ENCODE measurements at regions not wholly inside any gene's neighbourhood (a gene's known extent, or its start where the extent isn't known, plus 50 kb on each side); places are given as distances from the start of the nearest gene placed in this dataset.

DNA sequence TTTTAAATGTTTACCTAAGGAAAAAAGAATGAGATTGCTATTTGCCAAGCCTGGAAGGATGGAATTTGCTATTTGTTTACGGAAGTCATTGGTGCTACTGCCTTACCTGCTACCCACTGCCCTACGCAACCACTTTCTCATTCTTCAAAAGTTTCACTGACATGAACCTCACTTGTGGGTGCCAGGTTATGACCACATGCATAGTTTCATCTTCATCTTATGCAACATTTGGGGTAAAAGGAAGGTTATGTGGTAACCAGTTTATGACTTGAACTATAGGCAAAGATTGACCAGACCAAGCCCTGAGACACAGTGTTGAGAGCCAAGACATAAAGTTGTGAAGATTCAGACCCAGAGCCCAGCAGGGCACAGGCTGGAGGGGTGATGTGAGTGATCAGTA is 142.5 kb downstream of the LACC1 start:
- DNase-seq (ENCODE audit: low read depth in 2 of 2), result no peak

DNA sequence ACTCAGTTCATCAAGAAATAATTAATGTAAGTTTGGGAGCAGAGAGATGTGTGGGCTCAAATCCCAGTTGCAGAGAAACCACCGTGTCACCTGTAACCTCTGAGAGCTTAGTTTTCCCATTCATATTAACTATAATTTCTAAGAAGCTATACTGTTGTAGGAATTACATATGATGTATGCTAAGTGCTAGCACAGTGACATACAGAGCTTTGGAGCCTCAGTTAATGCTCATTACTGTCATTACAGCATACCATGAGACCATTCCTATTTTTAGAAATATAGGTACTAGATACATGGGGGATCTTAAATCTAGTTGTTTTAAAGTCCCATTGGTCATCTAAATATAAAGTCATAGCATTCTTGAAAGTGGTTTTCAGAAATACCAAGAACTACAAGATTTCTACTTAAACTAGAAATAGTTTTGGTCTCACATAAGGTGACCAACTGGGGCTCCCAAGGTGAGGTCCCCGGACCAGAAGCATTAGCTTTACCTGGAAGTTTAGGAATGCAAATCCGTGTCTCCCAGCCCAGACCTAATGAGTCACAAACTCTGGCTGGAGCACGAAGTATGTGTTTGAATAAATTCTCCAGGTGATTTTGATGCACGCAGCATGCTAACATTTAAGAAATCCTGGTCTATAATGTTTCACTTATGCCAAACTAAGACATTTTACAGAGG is 144.6 kb downstream of the LACC1 start:
- no peak for DNase-seq (ENCODE audit: low read depth in 2 of 2)

DNA sequence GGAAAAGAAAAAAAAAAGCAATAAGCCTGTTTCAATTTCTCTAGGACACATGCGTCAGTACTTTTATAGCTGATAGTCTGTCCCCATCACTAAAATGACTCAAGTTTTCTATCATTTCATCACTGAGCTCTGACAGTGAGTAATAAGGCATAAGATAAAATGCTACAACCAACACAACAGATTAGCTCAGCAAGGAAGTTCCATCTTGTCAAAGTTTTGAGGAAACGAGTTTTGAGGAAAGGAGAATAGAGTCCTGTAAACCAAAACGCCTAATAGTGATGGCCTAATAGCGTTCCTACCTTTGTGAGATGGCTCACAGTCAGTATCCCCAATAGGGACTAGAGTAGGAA is 145.1 kb downstream of the LACC1 start:
- DNase-seq (ENCODE audit: low read depth in 2 of 2), result no peak

DNA sequence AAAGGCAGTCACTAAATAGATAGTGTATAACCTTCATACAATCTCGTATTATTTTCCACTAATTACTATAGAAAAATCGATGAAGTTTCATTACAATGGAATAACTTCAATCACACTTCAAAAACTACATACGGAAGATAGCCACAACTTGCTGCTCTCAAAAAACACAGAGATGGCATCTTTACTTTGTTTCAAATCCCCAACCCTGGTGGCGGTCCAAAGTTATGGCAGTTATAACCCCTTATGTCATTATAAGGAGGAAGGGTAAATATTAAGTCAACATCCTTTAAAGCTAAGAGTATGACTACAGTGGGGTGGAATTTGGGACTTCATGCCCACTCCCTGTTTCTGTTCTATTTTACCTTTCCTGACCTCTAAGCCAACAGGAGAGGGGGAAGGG is 146.5 kb downstream of the LACC1 start:
- no peak for DNase-seq (ENCODE audit: low read depth in 2 of 2)

DNA sequence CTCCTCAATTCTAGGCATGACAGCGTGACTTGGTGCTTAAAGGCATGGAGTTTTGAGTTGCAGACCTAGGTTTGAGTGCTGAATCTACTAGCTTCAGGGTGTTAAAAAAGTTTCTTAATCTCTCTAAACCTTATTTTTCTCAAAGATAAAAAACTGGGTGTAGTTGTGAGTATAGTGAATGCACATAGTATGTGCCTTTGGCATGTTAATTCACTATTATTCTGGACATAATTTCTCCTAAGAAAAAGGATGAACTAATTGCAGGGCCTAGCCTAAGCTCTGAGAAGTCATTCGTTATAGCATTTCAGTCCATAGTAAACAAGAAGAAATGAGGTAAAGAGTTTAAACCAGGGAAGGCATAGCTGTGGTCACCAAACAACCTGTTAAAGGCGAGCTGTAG is 149.0 kb downstream of the LACC1 start:
- no peak for DNase-seq (ENCODE audit: low read depth in 2 of 2)

DNA sequence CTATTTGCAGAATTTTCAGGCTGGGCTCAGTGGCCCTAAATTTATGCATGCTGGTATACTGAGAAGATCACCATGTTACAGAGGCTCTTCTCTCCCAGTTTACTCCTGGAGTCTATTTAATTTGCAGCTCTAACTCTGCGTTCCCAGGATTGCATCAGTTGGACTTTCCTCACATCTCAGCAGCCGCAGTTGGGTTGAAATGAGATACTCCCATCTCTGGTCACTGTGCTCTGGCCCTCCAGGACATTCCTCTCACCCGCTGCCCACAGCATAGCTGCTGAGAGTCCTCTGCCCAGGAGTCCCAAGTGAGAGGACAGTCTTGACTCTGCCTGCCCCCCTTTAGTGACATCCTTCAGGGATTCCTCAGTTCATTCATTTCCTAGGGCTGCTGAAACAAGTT is 150.9 kb downstream of the LACC1 start:
- no peak for DNase-seq (ENCODE audit: low read depth in 2 of 2)

DNA sequence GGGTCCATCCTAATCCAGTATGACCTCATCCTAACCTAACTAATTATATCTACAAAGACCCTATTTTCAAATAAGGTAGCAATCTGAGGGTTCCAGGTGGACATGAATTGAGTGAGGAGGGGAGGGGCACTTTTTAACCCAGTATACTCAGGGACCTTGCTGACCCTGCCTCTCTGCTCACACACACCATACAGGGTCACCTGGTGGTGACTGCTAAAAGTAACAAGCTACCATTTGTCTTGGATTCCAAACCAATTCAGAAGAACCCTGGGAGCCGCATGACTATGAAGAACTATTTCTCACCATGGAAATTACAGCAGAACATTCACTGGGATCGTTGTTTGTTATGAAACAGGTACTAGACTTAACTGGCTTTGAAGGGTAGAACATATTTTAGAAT is 151.9 kb downstream of the LACC1 start:
- no peak for DNase-seq (ENCODE audit: low read depth in 2 of 2)

DNA sequence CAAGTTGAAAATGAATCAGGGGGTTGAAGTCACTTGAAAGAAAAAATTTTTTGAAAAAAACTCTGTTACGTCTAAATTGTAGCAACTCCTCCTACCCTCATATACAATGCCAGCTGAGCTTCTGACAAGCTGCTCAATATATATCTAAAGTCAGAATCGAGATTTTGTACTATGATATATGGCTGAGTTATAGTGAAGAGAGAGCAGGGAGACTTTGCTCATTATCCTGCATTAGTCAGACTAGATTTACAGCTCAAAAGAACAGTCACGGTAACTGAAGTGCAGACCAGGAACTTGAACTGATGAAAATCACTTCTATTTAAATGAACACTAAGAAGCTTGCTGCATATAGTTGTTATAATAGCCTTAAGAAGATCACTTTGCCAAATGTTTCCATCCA is 153.1 kb downstream of the LACC1 start:
- DNase-seq (ENCODE audit: low read depth in 2 of 2), result no peak

DNA sequence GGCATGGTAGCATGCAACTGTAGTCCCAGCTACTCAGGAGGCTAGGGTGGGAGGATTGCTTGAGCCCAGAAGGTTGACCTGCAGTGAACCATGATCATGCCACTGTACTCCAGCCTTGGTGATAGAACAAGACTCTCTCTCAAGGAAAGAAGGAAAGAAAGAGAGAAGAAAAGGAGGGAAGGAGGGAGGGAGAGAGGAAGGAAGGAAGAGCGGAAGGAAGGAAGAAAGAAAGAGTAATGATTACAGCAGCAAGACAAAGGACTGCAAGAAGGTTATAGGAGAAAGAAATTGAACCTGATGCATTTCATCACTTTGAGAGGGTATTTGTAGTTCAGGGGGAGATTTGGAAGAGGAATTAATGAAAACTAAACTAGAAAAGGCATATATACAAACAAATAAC is 155.7 kb downstream of the LACC1 start:
- no peak for DNase-seq (ENCODE audit: low read depth in 2 of 2)

DNA sequence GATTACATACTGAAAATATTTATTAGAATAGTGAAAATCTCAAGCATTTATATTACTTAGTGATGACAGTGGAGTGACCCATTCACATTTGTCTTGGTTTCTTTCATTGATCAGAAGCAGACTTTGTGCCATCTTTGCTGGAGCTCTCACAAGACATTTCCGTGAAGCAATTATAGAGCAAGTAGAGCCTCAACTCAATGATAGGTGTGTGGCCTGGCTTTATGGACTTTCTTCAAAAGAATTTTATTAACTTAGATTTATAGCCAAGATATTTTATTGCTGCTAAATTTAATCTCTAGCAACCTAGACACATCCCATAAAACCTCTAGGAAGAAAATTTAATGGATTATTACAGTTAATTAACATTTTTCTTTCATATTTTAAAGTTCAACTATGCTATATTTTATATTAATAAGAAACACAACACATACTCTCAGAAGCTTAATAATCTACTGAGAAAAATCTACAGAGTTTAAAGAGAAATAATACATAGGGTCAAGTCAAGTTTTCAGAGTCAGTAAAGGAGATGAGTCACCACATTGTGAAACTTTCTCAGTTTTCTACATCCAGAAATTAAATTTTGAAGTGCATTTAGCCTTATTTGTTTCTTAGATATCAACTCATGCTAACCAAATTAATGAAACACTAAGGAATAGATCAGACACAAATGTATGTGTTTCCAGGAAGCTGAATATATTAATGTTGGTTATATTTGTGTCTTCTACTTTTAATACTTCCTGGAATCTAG is 160.5 kb downstream of the LACC1 start:
- no peak for DNase-seq (ENCODE audit: low read depth in 2 of 2)

DNA sequence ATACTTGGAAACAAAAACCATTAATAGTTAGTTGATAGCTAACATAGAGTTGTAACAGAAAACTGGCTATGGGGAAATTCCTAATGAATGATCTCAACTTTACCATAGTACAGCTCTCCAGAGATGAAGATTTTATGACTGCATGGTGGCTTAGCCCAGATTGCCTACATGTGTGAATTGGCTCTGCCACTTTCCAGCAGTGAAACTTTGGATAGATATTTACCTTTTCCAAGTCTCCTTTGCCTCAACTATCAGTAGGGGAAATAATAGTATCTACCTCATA is 161.1 kb downstream of the LACC1 start:
- DNase-seq (ENCODE audit: low read depth in 2 of 2), result no peak

DNA sequence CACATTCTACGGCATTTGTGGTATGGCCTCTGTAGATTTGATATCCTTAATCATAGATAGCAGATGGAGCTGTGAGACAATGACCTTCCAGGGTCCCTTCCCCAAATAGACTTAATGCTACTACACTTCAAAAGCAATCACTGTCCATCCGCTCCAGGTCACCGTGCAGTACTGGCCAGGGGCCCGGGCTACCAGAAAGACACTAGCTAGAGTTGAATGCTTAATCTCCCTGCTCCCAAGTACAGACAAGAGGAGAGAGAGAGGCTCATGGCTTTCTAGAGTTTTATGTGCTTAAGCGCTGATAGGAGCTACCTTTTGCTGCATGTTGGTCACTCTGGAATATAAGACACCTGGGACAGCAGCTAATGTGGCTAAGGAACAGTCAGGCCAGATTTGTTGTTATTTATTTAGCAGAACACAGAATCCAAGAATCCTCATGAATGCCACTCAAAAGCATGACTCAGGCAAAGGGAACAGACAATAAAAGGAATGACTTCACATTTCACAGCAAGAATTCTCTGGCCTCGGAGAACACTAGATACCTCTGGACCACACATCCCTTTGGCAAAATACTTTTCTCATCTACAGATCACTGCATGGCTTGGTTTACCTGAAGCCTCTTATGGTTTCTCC is 165.0 kb downstream of the LACC1 start:
- no peak for DNase-seq (ENCODE audit: low read depth in 2 of 2)

DNA sequence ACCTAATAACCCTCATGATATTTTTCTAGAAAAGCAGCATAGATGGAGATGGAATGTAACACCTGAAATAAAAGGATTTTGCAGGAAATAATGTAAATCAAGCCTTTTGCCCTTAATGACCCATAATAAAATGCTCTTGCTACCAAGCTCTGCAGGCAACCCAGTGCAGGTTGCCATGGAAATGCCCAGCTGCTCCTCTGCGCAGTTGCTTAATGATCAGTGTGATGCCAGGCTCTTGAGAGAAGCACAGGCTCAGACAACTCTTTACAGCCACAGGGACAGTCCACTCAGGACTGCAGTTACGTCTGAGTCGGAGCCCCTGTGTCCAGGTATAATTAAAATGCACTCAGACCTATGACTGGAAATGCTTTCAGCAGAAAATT is 165.5 kb downstream of the LACC1 start:
- DNase-seq (ENCODE audit: low read depth in 2 of 2), result no peak

DNA sequence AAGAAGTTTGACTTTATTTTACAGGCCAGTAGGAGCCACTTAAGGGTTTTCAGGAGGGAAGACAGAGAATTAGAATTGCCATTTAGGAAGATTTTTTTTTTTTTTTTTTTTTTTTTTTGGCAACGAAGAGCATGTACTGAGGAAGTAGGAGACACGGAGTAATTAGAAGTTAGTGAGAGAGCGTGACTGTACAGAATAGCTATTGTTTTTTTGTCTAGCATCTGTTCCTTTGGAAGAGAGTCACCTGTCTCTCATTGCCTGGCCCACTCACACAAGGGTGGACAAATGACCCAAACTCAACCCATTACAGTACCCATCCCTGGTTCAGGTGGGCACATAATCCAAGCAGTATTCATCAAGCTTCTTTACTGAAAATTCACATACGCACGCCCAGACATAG is 166.7 kb downstream of the LACC1 start:
- no peak for DNase-seq (ENCODE audit: low read depth in 2 of 2)

DNA sequence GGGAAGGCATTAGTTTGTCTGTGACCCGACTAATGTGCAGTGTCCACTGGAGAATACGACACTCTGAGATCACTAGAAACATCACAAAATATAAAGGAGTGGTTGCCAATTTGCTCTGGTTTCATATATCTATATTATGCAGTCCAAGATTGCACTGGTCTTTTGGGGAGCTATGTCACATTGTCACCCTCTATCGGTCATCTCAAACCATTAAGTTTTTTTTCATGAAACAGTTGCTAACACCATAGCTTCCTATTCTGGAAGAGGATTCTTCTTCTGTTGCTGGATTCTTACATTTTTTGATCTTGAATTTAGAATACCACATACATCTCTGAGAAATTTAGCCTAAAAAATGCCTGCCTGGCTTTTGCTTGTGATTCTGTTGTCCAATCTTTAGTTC is 168.6 kb downstream of the LACC1 start:
- DNase-seq (ENCODE audit: low read depth in 2 of 2), result no peak

DNA sequence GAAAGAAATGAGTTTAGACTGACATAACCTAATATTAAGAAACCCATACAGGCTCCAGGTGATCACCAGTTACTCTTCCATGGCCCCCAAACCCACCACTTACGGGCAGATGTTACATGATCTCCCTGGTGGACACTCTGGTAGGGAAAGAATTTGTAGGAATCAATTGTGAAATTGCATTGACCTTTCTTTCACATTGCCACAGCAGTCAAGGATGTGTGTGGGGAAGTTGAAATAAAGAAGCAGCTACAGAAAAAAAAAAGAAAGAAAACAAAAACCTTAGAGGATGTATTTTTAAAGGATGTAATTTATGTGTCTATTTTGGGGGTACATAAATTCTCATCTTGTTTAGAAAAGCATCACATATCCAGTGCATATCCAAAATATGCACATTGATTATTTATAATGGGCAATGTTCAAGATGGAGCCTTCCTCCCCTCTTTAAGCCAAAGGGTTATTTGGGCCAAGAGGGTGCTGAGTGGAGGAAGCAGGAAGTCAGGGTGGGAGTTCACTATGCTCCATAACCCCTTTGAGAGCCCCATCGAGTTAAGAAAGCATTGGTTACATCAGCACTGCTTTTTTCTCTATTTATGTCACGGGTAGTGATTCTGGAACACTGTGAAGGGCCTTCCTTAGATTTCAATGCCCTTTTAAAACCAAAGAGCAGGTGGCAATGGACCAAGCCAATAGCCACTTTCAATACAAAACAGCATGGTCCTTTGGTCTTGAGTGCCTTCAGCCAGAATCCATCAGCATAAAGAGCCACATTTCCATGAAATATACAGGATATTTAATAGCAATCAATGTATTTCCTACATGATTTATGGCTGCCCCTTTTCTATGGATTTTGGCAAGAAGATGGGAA is 169.6 kb downstream of the LACC1 start:
- no peak for DNase-seq (ENCODE audit: low read depth in 2 of 2)

DNA sequence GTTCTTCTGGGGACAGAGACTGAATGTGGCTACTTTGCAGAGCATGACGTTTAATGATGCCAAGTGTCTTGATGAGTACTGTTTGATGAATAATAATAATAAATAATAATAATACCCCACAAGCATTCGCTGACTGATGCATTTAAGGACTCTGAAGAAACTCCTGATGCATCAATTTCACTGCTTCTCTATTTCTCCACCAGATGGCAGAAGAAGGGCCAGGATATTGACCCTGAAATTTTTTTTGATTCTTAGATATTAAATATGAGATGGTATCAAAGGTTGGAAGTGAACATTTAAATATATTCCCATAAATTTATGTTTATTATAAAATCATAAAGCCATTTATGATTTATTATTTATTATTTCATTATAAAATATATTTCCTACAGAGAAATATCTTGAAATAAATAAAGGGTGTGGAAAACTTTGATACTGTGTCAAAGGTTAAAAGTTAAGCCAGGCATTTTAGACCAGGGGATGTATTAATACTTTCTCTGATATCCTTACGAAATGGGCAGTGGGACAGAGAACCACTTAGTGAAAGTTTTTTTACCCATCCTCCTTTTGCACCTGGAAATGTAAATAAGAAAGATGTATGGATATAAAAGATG is 170.9 kb downstream of the LACC1 start:
- no peak for DNase-seq (ENCODE audit: low read depth in 2 of 2)

DNA sequence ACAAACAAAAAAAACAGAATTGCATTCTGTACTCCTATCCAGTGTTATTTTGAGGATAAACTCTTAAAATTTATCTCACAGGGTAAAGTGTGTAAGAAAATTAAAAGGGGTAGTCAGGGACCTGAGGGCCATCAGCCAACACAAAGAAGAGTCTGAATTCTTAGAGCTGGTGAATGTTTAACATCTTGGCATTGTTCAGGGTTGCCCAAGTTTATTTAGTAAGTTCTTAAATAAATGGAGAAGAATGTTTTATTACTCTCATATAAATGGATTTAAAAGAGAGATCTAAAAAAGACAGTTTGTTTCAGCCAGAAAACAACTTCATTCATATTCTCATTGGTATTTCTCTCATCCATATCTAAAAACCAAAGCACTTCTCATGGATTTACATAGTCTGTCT is 171.7 kb downstream of the LACC1 start:
- DNase-seq (ENCODE audit: low read depth in 2 of 2), result no peak

DNA sequence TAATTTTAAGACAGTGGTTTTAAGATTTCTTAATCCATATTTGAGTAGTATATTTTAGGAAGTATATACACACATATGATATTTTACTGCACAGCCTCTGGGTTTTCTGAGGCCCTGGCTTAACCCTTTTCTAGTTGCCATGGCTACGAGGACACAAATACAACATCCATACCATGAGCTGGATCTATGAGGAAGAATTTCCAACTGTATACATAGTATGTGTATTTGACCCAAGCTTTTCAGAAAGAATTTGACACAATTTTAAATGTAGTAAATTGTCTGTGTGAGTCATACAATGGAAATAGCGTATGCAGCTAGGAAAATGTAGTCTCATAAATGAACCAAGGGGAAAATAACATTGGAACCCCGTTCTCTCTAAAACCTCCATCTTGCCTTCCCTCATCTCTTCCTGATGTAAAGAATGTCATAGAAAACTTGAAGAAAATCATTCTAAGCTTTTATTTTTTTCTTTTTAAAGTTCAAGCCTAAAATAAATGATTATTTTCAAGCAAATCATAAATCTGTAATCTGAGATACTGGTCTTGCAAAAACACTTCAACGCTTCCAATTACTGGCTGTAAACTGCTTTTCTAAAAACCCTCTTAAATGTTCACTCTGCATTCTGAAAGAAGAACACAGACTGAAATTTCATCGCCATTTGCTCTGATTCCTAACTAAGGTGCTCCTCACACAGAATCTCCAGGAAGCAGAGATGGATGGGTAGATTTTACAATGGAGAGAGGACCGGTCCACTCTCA is 172.4 kb downstream of the LACC1 start:
- no peak for DNase-seq (ENCODE audit: low read depth in 2 of 2)

DNA sequence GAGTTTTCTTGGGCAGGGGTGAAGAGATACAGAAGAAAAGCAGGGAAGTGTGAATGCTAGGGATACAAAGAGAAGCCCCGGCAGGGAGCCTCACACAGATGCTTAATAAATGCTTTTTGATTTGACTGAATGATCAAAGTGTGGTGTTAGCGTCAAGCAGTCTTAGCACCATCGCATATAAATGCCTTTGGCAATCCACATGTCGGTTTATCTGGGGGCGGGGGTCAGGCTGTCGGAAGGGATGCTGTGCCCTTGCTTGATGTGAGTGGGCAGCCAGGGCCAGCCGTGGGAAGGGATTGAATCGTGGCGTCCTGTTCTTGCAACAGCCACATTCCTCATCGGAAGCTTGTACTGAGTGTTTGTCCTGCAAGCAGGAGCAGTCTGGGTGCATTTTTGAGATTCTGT is 173.1 kb downstream of the LACC1 start:
- DNase-seq (ENCODE audit: low read depth in 2 of 2), result no peak

DNA sequence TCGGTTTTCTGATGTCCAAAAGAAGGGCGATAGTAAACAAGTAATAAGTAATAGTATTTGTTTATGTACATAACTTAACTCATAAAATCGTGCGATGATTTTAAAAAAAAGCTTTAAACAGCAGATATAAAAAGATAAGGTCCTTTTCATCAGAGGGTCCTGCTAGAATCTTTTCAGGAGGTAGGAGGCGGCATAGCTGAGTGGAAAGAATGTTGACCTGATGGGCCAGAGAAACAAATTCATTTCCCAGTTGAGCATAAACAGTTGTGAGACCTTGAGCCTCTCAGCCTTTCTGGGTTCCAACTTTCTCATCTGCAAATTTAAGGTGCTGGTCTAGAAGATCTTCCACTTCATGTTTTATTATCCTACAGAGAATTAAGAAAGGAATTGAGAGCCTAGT is 173.5 kb downstream of the LACC1 start:
- no peak for DNase-seq (ENCODE audit: low read depth in 2 of 2)

DNA sequence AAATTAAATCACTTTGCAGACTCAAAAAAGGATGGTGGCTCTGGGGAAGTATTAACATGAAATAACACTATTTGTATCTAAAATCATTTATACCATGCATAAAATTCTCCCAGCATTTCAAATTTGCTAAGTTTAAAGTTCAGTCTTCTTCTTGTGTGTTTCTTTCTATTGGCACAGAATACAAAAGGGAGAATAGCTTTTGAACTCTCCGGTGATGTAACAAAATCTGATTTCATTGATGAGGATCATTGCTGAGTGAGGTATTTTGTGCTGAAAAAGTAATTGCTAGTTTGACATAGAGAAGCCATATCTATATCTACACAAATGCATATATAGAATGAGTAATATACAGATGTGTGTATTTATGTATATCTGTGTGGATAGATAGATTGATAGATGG is 174.8 kb downstream of the LACC1 start:
- DNase-seq (ENCODE audit: low read depth in 2 of 2), result no peak

Data from activated CD8-positive, alpha-beta memory T cell treated with anti-CD3 and anti-CD28 coated beads for 4 hours (primary cell).